ENCODE measurements at regions not wholly inside any gene's neighbourhood (a gene's known extent, or its start where the extent isn't known, plus 50 kb on each side); places are given as distances from the start of the nearest gene placed in this dataset.

DNA sequence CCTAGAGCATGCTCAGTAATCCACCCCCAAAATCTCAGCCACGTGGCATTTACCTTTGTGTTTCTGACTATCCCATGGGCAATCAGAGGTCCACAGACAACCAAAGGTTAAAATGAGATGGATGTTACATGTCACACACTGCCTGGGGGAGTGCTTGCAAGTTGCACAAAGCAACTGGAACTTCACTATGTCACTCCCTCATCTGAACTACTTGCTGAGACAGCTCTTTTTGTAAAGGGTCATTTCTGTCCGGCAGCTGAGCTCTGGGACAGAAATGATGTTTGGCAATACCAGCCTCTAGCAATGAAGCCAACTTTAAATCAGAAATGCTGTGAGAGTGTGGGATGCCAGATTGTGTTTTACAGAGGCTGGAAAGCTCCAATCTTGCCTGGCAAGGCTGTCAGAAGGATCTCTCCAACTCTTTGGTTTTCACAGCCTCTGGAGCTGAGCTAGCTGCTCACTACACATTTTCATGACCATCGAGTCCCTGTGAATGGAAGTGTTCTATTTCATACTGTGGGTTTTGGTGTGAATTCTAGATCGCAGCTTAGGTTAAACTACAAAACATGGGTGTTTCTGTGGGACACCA lies 66.3 kb upstream of the TMEM215 start:
- TF ChIP-seq, protein P1, sequence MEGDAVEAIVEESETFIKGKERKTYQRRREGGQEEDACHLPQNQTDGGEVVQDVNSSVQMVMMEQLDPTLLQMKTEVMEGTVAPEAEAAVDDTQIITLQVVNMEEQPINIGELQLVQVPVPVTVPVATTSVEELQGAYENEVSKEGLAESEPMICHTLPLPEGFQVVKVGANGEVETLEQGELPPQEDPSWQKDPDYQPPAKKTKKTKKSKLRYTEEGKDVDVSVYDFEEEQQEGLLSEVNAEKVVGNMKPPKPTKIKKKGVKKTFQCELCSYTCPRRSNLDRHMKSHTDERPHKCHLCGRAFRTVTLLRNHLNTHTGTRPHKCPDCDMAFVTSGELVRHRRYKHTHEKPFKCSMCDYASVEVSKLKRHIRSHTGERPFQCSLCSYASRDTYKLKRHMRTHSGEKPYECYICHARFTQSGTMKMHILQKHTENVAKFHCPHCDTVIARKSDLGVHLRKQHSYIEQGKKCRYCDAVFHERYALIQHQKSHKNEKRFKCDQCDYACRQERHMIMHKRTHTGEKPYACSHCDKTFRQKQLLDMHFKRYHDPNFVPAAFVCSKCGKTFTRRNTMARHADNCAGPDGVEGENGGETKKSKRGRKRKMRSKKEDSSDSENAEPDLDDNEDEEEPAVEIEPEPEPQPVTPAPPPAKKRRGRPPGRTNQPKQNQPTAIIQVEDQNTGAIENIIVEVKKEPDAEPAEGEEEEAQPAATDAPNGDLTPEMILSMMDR (IDR thresholded peaks at IDR 0.05), result no peak
- TF ChIP-seq POLR2A (IDR thresholded peaks at IDR 0.05), result no peak
